ENCODE measurements at regions not wholly inside any gene's neighbourhood (a gene's known extent, or its start where the extent isn't known, plus 50 kb on each side); places are given as distances from the start of the nearest gene placed in this dataset.
"Not testable (repeated sequence)": the region's sequence is repeated elsewhere in the genome, so short reads cannot be mapped to it uniquely, and the experiment has no call there.

DNA sequence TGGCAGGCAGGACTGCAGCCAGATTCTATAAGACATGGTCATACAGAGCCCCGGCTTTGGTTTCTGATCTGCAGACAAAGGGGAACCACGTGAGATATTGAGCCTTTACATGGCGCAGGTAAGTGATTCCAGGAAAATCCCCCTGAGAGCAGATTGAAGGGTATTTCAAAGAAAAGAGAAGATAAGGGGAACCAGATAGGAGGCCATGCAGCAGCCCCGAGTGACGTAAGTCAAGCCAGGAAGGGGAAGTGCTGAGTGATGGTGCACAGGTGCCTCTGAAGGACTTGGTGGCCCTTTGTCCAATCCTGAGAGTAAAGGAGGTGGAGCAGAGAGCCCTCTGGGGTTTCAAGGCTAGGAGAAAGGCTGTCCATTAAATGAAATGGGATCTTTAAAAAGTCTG, 329.0 kb downstream of the ACTR3B start:
- no peak for DNase-seq

DNA sequence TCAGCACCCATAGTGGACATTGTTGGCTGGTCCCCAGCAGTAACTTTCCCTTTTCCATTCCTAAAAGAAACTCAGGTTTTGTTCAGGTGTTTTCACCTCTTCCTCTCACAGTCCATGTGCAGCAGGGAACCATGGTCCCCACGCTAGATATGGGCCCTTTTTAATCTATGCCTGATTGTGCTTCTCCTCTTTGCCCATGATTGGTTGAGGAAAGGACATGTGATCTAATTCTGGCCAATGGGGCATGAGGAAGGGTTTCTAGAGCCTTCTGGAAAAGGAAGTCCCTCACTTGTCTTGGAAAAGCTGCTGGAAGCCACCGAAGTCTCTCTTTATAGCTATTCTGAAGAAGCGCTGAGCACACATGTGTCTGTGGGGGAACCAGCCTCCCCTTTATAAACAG, 330.7 kb downstream of the ACTR3B start:
- DNase-seq, result no peak

DNA sequence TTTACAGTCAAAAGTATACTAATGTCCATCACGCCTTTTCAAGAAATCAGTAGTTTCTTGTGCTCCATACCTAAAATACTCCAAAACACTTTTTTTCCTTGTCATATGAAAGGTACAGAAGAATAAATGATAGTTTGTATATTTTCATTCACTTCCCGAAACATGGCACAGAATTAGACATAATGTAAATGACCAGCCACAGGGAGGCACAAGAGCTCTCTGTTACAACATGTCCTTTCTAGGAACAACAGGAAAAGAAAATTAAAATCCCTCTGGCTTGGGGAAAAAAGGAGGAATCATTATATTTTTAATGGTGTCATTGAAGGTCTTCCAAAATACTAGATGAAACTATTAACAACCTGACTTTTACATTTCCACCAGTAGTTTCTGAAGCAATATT, 331.2 kb downstream of the ACTR3B start:
- no peak for DNase-seq

DNA sequence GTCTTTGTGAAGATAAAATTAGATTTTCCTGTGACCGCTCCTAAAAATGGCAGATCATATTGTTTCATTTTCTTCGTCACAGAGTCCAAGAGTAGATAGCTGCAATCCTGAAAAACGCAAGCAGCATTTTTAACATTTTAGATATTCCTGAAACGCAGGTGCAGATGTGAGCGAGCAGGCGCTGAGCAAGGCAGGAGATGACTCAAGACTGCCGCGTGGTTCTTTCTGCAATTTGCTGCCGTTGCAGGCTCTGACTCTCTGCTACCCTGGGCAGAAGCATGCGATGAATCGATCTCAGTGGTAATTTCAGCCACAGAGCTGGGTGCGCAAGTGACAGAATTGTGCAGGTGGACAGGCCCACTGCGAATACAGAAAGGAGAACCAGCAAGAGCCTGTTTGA, 331.9 kb downstream of the ACTR3B start:
- DNase-seq, result no peak

DNA sequence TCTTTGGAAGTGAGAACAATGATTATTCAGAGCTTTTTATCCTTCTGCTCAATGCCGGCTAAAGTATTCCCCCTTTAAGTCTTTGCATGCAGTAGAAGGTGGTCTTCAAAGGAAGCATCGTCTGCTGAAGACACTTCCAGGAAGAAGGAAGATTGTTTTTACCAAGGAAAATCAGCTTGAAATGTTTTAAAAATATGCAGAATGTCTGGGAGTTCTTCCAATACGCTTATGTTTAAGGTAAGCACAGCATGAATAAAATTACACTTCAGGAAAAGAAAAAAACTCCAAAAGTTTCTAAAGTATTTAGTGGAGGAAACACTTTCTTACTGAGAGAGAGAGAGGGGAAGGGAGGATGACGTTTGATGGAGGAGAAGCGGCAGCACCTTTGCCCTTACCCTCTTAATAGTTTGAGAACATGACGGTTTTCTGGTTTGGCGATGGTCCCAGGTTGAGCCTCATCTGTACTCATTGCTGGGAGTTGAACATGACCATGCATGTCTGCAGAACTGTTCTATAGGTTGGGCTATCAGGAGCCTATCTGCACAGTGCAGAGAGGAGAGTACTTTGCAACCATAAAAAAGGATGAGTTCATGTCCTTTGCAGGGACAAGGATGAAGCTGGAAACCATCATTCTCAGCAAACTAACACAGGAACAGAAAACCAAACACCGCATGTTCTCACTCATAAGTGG, 338.1 kb downstream of the ACTR3B start:
- DNase-seq, result no peak

DNA sequence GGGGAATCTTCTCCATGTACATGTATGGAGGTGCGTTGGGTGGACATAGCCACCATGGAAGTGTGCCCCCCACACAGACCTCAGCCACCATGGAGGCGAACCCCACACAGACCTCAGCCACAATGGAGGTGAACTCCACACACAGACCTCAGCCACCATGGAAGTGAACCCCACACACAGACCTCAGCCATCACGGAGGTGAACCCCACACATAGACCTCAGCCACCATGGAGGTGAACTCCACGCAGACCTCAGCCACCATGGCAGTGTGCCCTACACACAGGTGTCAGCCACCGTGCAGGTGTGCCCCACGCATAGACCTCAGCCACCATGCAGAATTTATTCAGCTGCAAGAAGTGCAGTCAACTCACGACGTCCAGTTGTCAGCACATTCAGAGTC, 339.7 kb downstream of the ACTR3B start:
- DNase-seq, result no peak

DNA sequence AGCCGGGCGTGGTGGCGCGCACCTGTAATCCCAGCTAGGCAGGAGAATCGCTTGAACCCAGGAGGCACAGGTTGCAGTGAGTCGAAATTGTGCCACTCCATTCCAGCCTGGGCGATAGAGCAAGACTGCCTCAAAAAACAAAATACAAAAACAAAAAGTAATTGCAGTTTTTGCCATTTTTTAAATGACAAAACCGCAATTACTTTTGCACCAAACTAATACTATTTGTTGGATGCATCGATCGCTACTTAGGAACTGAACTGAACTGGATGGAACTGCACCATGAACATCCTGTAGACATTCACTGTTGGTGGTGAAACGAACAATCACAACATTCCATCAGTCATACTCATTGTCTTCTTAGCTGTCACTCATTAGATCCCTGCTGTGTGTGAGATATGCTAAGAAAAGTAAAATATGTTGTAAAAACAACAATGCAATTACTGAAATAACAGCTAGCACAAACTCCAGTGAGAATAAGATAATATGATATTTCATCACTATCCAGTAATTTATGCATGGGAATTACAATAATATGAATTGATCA, 341.2 kb downstream of the ACTR3B start:
- DNase-seq, result no peak

DNA sequence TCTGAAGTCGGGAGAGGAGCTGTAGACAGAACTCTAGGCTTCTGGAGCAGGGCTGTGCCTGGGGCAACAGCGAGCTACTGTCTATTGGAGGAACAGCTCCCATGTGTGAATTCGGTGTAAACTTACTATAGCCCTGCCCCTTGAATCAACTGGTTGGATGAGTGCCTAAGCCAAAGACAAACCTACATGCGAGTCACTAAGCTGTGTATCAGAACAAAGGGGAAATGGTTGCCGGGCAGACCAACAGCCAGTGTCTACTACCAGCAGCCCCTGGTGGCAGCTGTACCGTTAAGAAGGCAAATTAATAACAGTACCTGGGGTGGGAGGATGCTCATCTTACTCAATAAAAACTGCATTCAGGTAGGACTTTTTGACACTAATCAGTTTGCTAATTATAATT, 343.6 kb downstream of the ACTR3B start:
- no peak for DNase-seq

DNA sequence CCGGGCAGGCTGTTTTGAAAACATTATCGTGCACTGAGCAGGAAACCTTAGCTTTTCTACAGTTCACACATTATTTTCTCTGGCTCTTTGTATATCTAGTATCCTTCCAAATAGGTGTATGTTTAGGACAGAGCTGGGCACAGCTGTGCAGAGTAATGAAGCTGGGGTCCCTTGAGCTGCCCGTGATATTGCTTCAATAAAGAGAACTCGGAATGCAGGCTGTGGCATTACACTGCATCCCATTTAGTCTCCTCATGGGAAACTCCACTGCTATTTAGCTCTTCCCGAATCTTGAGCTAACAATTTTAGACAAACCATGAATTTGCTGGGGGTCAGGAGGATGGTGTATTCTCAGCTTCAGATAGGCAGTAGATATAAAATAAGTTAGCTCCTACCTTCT, 348.3 kb downstream of the ACTR3B start:
- no peak for DNase-seq

DNA sequence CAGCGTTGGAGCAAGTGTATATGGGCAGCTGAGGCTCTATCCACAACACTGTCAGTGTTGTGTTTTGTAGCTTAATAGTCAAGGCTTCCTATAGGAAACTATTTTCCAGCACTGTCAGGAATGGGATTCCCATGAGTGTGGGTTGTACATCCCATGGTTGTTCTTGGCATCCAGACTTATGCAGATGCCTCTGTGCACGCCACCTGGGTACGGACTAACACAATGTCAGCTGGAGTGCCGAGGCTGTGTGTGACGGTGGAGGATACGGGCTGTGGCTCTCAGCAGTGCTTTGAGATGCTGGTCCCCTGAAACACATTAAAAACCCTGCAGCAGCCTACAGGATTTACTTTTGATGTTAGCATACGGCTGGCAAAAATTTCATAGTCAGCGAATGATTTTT, 350.0 kb downstream of the ACTR3B start:
- no peak for DNase-seq

DNA sequence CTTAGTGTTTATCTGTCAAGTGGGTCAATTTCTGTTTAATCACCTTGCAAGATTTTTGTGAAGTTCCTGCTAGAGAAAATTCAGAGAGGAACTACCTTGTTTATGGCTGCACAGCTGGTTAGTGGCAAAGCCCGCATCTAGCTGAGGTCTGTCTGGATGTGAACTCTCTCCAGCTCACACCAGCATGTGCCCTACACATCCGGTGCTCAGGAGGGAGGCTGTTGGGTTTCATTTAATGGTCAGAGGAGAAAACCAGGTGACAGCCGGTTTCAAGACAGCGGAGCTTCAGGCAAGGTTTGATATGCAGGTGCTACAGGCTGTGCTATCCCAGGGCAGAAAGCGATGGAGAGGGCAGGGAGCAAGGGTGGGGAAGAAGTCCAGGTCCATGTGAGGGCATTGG, 351.1 kb downstream of the ACTR3B start:
- DNase-seq, result no peak

DNA sequence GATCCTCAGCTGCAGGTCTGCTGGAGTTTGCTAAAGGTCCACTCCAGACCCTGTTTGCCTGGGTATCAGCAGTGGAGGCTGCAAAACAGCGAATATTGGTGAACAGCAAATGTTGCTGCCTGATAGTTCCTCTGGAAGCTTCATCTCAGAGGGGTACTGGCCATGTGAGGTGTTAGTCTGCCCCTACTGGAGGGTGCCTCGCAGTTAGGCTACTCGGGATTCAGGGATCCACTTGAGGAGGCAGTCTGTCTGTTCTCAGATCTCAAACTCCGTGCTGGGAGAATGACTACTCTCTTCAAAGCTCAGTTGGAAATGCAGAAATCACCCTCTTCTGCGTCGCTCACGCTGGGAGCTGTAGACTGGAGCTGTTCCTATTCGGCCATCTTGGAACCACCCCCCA, 362.7 kb downstream of the ACTR3B start:
- DNase-seq, result not testable (repeated sequence)

DNA sequence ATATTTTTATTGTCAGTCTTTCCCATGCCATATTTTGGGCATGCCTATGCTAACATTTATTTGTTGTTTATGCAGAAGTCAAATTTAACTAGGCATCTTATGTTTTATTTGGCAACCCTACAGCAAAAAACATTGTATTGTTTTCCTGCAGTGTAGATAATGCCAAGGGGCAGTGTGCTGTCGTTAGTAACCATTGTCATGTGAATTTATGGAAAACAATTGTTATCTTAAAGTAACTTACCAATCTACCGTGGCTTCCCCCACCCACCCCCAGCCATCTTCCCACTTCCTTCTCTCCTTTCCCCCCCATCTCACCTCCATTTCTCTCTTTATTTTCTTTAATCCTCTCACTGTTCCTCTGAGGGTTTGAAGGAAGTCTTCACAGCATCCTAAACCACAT, 370.5 kb downstream of the ACTR3B start:
- DNase-seq, result no peak

DNA sequence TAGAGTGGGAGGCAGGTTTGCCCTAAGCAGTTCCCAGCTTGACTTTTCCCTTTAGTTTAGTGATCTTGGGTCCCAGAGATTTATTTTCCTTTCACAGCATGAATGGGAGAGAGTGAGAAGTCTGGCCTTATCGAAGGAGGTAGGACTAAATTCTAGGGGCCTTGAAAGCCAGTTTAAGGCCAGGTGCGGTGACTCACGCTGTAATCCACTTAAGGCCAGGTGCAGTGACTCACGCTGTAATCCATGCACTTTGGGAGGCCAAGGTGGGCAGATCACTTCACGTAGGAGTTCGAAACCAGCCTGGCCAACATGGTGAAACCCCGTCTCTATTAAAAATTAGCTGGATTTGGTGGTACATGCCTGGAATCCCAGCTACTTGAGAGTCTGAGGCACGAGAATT, 392.2 kb downstream of the ACTR3B start:
- no peak for DNase-seq

DNA sequence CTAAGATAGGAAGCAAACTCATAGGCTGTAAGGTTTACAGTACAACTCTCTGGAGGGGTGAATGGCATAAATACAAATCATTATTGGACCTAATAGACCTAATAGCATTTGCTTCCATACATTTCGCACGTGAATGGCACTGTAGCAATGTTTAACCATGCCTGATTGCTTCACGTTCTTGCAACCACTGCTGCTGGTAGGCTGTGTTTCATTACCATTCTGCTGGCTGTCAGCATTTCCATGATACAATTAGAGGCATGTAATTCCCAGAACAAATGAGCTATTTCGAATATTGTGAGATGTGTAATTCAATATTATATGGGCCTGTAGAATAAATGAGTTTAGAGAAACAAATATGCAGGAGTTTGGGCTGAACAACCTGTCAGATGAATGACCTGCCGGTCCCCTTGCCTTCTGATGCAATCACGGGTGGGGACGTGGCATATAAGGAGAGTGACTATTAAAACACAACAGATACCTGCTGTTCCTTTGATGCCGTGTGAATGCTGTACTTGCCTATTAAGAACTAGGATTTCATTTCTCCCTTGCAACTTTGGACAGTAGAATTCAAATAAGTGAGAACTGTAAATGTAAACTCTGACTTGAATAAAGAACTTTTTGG, 393.4 kb downstream of the ACTR3B start:
- no peak for DNase-seq

DNA sequence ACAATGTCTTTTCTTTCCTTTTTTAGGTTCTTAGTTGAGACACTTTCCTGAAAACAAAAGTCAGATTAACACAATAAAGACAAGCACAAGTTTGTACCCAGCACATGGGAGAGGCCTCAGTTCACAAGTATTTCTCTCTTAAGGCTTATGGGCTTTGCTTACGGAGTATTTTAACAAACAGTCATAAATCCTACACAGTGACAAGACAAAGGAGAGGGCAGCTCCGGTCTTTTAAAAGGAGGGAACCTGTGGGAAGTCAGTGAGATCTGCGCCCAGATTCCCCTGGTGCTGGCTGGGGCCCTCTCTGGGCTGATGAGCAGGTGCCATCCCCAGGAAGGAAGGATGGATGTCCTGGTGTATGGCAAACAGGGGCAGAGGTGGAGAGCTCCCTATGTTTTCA, 398.6 kb downstream of the ACTR3B start:
- DNase-seq, result no peak

DNA sequence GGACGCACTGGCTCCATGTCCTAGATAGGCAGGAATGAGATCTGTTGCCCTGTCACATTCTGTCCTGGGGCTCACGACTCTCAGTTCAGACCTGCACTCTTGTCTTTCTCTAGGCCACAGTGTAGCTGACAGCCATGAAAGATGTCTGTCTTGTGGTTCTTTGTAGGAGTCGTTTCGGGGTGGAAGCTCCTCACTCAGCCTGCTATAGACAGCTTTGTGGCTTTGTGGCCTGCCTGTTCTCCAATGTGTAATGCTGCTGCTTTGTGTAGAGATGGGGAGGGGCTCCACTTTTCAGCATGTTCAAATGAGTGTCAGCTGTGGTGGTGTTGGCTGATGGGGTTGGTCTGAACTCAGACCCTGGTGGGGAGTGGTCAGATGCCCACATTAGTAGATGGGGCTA, 410.7 kb downstream of the ACTR3B start:
- no peak for DNase-seq

DNA sequence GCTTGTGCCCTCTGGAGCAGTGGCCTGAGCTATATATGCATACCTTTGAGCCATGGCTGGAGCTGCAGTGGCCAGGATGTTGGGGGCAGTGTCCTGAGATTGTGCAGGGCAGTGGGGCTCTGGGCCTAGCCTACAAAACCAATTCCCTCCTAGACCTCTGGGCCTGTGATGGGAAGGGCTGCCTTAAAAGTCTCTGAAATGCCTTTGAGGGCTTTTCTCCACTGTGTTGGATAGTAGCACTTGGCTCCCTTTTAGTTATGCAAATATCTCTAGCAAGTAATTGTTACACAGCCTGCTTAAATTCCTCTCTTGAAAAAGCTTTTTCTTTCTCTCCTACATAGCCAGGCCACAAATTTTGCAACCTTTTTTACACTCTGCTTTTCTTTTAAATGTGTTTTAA, 426.4 kb downstream of the ACTR3B start:
- DNase-seq, result no peak

DNA sequence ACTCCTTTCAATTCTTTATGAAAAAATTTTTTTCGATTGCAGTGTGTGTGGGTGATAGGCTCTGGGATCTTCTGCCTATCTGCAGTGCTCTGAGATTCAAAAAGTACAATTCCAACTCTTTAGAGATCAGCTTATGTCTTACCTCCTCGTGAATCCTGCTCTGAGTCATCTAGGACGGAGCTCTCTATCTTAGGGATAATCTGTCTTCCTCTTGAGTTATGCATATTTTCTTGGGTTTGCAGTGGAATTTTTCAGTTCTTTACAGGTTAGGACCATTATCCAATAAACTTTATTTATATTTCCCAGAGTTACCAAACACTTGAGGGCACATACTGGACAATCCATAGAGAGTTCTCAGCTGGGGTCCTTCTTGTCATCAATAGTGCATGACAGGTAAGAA, 428.6 kb downstream of the ACTR3B start:
- no peak for DNase-seq

DNA sequence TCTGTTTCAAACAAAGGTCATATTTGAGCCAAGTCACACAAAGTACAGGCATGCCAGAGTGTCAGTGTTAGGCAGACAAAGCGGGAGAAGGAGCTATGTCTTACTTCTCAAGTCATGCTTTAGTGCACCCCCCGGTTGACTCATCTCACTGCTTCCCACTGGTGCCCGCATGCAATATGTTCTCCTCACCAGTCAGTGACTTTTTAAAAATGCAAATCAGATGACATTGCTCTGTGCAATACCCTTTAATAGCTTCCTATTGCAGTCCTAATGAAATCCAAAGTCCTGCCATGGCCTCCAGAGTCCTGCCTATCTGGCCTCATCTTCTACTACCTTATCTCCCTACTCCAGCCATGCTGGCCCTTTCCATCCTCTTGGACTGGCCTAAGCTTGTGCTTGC, 429.1 kb downstream of the ACTR3B start:
- DNase-seq, result no peak

DNA sequence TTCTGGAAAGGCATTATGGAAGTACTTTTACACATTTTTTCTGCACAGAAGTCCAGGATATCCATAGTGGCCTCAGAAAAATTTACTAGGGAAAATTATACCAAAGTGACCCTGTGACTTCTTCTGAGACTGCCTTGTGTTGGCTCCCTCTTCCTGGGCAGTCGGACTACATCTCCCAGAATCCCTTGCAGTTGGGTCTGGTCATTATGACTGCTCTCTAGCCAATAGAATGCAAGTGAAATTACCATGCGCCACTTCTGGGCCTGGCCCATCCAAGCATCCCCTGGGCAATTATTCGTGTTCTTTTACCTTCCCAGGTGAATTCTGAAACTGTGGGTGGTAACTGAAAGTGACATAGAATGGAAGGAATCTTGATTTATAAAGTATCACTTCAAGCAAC, 430.9 kb downstream of the ACTR3B start:
- peak; percentile 68 for DNase-seq

DNA sequence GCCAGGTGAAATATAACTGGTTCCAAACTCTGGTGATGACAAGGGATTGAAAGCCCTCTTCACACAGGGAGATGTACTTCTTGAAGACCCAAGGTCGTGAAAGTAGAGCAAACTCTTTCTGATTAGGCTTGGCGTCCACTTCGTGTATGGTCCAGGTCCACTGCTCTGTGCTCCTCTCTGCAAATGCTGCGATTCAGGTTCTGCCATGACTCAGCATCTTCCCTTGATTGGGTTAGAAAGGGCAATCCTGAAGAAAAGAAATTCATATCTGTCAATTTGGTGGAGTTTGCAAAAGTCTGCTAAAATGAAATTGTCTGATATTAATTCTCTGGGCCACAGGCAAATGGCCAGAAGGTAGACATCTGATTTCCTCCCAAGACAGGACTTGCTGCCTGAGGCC, 431.4 kb downstream of the ACTR3B start:
- no peak for DNase-seq

DNA sequence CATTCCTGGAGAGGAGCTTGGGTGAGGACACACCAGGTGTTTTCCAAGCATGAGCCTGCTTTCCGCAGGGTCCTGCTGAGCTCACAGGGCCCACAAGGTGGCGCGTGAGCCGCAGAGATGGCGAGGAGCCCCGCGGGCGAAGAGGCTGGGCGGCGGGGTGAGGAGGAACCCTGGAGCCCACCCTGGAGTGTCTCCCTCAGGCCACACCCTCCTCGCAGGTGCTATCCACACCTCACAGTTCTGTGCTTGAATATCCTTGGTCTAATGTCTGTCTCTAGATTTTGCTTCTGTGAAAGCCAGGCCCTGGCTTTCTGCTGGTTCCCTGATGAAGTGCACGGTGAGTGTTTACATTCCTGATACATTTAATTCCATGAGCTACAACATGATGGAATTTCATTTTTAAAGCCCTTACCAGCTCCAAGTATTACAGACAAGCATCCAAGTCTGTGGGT, 433.6 kb downstream of the ACTR3B start:
- DNase-seq, result peak; percentile 78

DNA sequence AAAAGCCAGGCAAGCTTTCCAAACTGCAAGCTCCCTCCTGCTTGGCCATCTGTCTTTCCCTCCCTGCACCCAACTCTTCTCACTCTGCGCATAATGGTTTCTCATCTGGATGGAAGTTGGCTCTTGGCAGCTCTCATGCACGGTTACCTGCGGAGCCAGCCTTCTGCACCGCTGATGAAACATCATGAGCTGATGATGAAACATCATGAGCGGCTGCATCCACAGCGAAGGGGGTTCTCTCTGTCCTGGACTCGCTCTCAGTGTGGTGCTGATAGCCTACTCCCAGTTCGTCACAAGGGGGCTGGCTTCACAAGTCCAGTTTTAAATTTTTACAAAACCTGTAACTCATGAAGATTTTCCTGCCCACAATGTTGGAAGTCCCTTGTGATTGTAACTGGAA, 457.5 kb downstream of the ACTR3B start:
- DNase-seq, result no peak

DNA sequence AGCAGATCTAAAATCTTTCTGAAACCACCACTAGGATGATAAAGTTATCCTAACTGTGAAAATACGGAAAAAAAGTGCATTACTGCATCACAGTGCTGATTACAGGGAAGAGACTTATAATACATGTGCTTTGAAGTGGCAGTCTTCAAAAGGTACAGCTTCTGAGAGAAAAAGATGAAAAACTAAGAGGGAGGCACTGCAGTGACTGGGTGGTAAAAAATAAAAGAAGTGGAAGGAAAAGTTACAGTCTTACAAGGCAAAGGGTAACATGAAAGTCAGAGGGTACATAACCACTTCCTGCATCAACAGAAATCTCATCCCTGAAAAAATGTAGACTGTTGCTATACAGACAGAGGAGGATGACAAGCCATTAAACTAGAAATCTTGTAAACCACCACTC, 465.3 kb downstream of the ACTR3B start:
- no peak for DNase-seq

Measured in islet precursor cell (in vitro differentiated cells).